Ovary (tissue), 7 donors: ENCODE measurements at regions not wholly inside any gene's neighbourhood (a gene's known extent, or its start where the extent isn't known, plus 50 kb on each side); places are given as distances from the start of the nearest gene placed in this dataset.

Source experiments
- DNase-seq, 5 donors: peaks; one replicate each; pipeline ENCODE4 v3.0.0-alpha.2; 2019 to 2020
- H3K27ac ChIP-seq, 2 donors: fragments of 200-600 bp; one replicate each; pipeline versions ENCODE4 v1.5.1 to v1.8.0; 2019 to 2022
- H3K27me3 ChIP-seq: fragments of 200-600 bp; one replicate; pipeline ENCODE4 v1.8.0; 2022
- H3K36me3 ChIP-seq: fragments of 200-600 bp; sonication (generic); one replicate; pipeline ENCODE4 v1.5.1; 2019
- H3K4me1 ChIP-seq: one replicate; pipeline ENCODE4 v1.8.1; 2013; ENCODE audit warnings: mild to moderate bottlenecking, moderate library complexity; ENCODE audit not compliant: insufficient read depth
- H3K4me3 ChIP-seq: fragments of 200-600 bp; sonication (generic); one replicate; pipeline ENCODE4 v1.5.1; 2017
- H3K9me3 ChIP-seq, 2 donors: fragments of 200-600 bp in 1 of 2; sonication (generic) in 1 of 2; one replicate each; pipeline versions ENCODE4 v1.5.1 to v1.8.1; 2013 to 2019; ENCODE audit warnings: mild to moderate bottlenecking in 1 of 2, moderate library complexity in 1 of 2
- EP300 ChIP-seq: sonication (generic); formaldehyde crosslinking; IDR thresholded peaks from one replicate; pipeline ENCODE4 v1.6.1; 2017; ENCODE audit warnings: antibody characterized with exemption
- POLR2A ChIP-seq: fragments of 450-650 bp; IDR thresholded peaks from one replicate; pipeline ENCODE4 v1.6.1; 2017; ENCODE audit warnings: antibody characterized with exemption, mild to moderate bottlenecking, moderate library complexity
- WGBS, 3 donors: extraction: QIAGEN DNeasy Blood & Tissue Kit in 1 of 3; methylation state at CpG; one replicate each; pipeline versions ENCODE4 v1.1.5 to v1.1.7; 2013 to 2017; 5-methylcytosine and 5-hydroxymethylcytosine counted together
- intact Hi-C, 4 donors: fragments of 100-400 bp; cut with DNase I; formaldehyde crosslinking; loops; one replicate each; pipeline versions ENCODE4 v1.11.0 to v1.15.1; 2022 to 2023
- TF ChIP-seq, protein P1 (sequence below), 3 donors: fragments of 450-650 bp in 2 of 3; fragments of 200-600 bp in 1 of 3; IDR thresholded peaks; one replicate each; pipeline versions ENCODE4 v1.5.1 to v1.8.0; 2016 to 2022; ENCODE audit warnings: antibody characterized with exemption in 3 of 3, mild to moderate bottlenecking in 1 of 3
- donor health status: DM: no; HTN: no; CAD: no; lungs with moderate emphysema.
- donor health status: DM: no; HTN: no; CAD: no.
- donor health status: Bipolar disorder and iron deficiency.
- donor health status: DM: no; HTN: no; CAD: no.
- donor health status: DM: yes; HTN: yes; CAD: no.

- Histone ChIP-seq H3K27ac (no peak overlapping the region), H3K27me3 (no peaks in the 10 kb centered on the region), H3K4me3 (peak overlapping the region; percentile 24), H3K36me3 (no peaks in the 10 kb centered on the region), H3K4me1 (peaks cover 2% of the 10 kb centered on the region), H3K9me3 (no peaks in the 10 kb centered on the region)
- WGBS, 3 donors, result 13 to 22% (median 20%) methylated on average over 4 of the region's 4 CpGs
- TF ChIP-seq, protein P1, sequence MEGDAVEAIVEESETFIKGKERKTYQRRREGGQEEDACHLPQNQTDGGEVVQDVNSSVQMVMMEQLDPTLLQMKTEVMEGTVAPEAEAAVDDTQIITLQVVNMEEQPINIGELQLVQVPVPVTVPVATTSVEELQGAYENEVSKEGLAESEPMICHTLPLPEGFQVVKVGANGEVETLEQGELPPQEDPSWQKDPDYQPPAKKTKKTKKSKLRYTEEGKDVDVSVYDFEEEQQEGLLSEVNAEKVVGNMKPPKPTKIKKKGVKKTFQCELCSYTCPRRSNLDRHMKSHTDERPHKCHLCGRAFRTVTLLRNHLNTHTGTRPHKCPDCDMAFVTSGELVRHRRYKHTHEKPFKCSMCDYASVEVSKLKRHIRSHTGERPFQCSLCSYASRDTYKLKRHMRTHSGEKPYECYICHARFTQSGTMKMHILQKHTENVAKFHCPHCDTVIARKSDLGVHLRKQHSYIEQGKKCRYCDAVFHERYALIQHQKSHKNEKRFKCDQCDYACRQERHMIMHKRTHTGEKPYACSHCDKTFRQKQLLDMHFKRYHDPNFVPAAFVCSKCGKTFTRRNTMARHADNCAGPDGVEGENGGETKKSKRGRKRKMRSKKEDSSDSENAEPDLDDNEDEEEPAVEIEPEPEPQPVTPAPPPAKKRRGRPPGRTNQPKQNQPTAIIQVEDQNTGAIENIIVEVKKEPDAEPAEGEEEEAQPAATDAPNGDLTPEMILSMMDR (IDR thresholded peaks at IDR 0.05), result no peak
- TF ChIP-seq EP300, result no peak
- no peak for TF ChIP-seq POLR2A
- no peak for DNase-seq
- intact Hi-C loops, result no loop called here
Observed at GRCh38 chr9:88197781-88198340, 59.6 kb upstream of the SPATA31C2 start.

DNA sequence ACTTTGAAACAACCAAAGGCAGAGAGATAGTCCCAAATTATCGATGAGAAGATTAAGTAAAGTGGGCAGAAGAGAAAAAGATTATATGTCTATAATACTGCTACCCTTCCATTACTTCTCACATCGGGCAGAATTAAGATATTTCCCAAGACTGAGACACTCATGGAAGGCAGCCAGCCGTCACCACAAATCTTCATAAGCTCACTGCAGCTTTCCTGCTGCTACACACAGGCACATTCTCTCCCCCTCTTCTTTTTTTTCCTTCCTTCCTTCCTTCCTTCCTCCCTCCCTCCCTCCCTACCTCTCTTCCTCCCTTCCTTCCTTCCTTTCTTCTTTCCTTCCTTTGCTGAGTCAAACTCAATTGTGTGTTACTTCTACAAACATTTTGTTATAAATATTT lies 58.7 kb upstream of the SPATA31C2 start:
- Histone ChIP-seq H3K4me1 (peaks cover 2% of the 10 kb centered on the region), H3K36me3 (no peaks in the 10 kb centered on the region), H3K9me3 (no peaks in the 10 kb centered on the region), H3K27ac (no peak overlapping the region), H3K4me3 (no peak overlapping the region), H3K27me3 (no peaks in the 10 kb centered on the region)
- 19% methylated on average over 3 of the region's 3 CpGs for WGBS, 3 donors
- intact Hi-C loops, result no loop called here
- TF ChIP-seq POLR2A, result no peak
- TF ChIP-seq, protein P1 (IDR thresholded peaks at IDR 0.05), result no peak
- TF ChIP-seq EP300, result no peak
- DNase-seq, result peak in 1 of 5 donors; percentile 27

DNA sequence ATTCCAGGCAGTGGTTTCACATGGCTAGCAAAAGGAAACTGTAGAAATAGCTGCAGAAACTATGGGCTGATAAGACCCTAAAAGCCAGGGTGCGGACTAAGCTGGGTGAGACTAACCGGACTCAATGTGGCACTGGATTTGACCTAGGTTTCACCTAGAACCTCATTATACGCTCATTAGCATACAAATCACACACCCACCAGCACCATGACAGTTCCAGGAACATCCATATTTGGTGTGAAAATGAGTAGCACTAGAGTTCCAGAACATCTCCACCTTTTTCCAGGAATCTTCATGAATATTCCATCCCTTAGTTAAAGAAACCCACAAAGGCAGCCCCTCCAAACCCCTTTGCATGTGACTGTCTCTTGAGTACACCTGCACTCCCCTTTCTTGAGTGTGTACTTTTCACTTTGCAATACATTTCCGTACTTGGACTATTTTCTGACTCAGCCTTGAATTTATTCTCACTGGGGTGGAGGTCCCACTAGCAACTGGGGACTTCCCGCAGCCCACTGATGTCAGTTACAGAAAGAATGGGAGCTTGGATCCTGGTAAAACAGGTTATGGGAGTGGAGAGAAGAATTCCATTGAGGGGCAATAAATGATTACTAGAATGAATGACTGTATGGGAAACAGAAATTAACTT lies 58.0 kb upstream of the SPATA31C2 start:
- WGBS, 3 donors, result 88 to 95% (median 90%) methylated on average over 5 of the region's 5 CpGs
- DNase-seq, result no peak
- Histone ChIP-seq H3K4me1 (peaks cover 2% of the 10 kb centered on the region), H3K9me3 (no peaks in the 10 kb centered on the region), H3K4me3 (no peak overlapping the region), H3K27me3 (no peaks in the 10 kb centered on the region), H3K36me3 (no peaks in the 10 kb centered on the region), H3K27ac (no peak overlapping the region)
- TF ChIP-seq, protein P1 (IDR thresholded peaks at IDR 0.05), result no peak
- TF ChIP-seq EP300, result no peak
- no peak for TF ChIP-seq POLR2A
- intact Hi-C loops, result no loop called here

DNA sequence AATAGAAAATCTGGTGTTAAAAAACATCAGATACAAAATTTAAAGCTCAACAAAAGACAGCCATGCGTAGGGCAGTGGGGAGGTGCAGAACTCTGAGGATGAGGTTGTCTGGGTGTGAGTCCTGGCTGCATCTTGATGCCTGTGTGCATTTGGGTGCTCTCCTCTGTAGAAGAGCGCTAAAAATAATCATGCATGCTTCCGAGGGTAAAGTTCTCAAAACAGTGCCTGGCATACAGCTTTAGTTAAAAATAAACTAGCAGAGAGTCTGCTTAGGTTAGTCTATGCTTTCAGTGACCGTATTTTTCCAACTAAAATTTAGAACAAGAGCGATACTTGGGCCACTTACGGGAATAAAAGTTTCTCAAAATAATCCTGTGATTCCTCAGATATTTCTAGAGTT lies 55.5 kb upstream of the SPATA31C2 start:
- no peaks in the 10 kb centered on the region for H3K9me3 ChIP-seq
- H3K27ac ChIP-seq, result no peak overlapping the region
- intact Hi-C loops, result no loop called here
- H3K4me3 ChIP-seq, result no peak overlapping the region
- peaks cover 2% of the 10 kb centered on the region for H3K4me1 ChIP-seq
- TF ChIP-seq, protein P1 (IDR thresholded peaks at IDR 0.05), result no peak
- no peak for TF ChIP-seq EP300
- no peak for TF ChIP-seq POLR2A
- no peak for DNase-seq
- WGBS, 3 donors, result 53 to 67% (median 59%) methylated on average over 6 of the region's 6 CpGs
- no peaks in the 10 kb centered on the region for H3K27me3 ChIP-seq
- H3K36me3 ChIP-seq, result no peaks in the 10 kb centered on the region
